Heart right ventricle (tissue), 16 donors: ENCODE measurements at regions not wholly inside any gene's neighbourhood (a gene's known extent, or its start where the extent isn't known, plus 50 kb on each side); places are given as distances from the start of the nearest gene placed in this dataset.

Experiments used
- ATAC-seq, 8 donors: fragments of 200-7000 bp; cut with Tn5 transposase; one replicate each; pipeline ENCODE4 v1.9.1; 2020; ENCODE audit warnings: mild to moderate bottlenecking in 8 of 8, moderate library complexity in 8 of 8, moderate number of reproducible peaks in 1 of 8
- DNase-seq, 2 donors: peaks; one replicate each; pipeline ENCODE4 v3.0.0-alpha.2; 2020
- H3K27ac ChIP-seq, 10 donors: fragments of 200-600 bp; sonication (generic) in 2 of 10; one replicate each; pipeline versions ENCODE4 v1.5.0 to v1.8.0; 2020 to 2022; ENCODE audit warnings: mild to moderate bottlenecking in 3 of 10
- H3K27me3 ChIP-seq, 7 donors: fragments of 200-600 bp; one replicate each; pipeline ENCODE4 v1.8.0; 2021 to 2022; ENCODE audit warnings: mild to moderate bottlenecking in 2 of 7
- H3K36me3 ChIP-seq, 9 donors: fragments of 200-600 bp; sonication (generic) in 1 of 9; one replicate each; pipeline versions ENCODE4 v1.5.0 to v1.8.0; 2020 to 2022; ENCODE audit warnings: mild to moderate bottlenecking in 2 of 9
- H3K4me1 ChIP-seq, 9 donors: fragments of 200-600 bp; sonication (generic) in 1 of 9; one replicate each; pipeline versions ENCODE4 v1.5.0 to v1.8.0; 2020 to 2022; ENCODE audit warnings: mild to moderate bottlenecking in 4 of 9
- H3K4me3 ChIP-seq, 10 donors: fragments of 200-600 bp; sonication (generic) in 2 of 10; one replicate each; pipeline versions ENCODE4 v1.5.0 to v1.8.0; 2020 to 2022; ENCODE audit warnings: mild to moderate bottlenecking in 7 of 10, moderate library complexity in 2 of 10
- H3K9me3 ChIP-seq, 11 donors: fragments of 200-600 bp in 10 of 11; sonication (generic) in 2 of 11; one replicate each; pipeline versions ENCODE4 v1.5.0 to v1.8.0; 2013 to 2022; ENCODE audit warnings: mild to moderate bottlenecking in 2 of 11, control low read depth in 1 of 11, moderate library complexity in 1 of 11
- CTCF ChIP-seq, 9 donors: fragments of 200-600 bp; sonication (generic) in 2 of 9; IDR thresholded peaks; one replicate each; pipeline versions ENCODE4 v1.5.0 to v1.8.0; 2021 to 2022; ENCODE audit warnings: antibody characterized with exemption in 9 of 9, mild to moderate bottlenecking in 5 of 9, moderate library complexity in 1 of 9
- WGBS, 2 donors: extraction: QIAGEN DNeasy Blood & Tissue Kit; methylation state at CpG; one replicate each; pipeline ENCODE4 v1.1.7; 2013; ENCODE audit warnings: inconsistent platforms in 1 of 2; 5-methylcytosine and 5-hydroxymethylcytosine counted together
- intact Hi-C, 10 donors: fragments of 100-400 bp; cut with DNase I; formaldehyde crosslinking; loops; one replicate each; pipeline versions ENCODE4 v1.11.1 to v1.14.2; 2022
- donor health status: Arrhythmogenic right ventricular cardiomyopathy.
- donor health status: ischemic (EF 13 %, LVEDD 7.1; RV severe dilation, severe dysfunction).
- donor health status: healthy with polysubstance abuse.
- donor health status: DM: no; HTN: yes; CAD: no.
- donor health status: DM: no; HTN: no; CAD: no.
- donor health status: ischemic (EF 25% LVEDD 6.9; RV normal size, moderate dysfunction).
- donor health status: ischemic (EF 25% LVEDD 5.7; RV mildly dilated, moderate dysfunction).
- donor health status: healthy.
- donor health status: DM: yes; HTN: yes; CAD: no.
- donor health status: Ischemic cardiomyopathy.
- donor health status: ischemic (EF 35%, LVEDD 5.7; RV mildly dilated, moderate dysfunction).
- donor health status: nonischemic (EF 11% LVEDD 7.7; RV severe dilation, severe dysfunction).
- donor health status: DM: yes; HTN: yes; CAD: no.
- donor health status: PGD.
- donor health status: ischemic (EF 29% LVEDD 5.4; RV normal size, mild dysfunction).
- donor health status: nonischemic (EF 23%, LVEDD 6.1; RV moderate dilation, normal function).

DNA sequence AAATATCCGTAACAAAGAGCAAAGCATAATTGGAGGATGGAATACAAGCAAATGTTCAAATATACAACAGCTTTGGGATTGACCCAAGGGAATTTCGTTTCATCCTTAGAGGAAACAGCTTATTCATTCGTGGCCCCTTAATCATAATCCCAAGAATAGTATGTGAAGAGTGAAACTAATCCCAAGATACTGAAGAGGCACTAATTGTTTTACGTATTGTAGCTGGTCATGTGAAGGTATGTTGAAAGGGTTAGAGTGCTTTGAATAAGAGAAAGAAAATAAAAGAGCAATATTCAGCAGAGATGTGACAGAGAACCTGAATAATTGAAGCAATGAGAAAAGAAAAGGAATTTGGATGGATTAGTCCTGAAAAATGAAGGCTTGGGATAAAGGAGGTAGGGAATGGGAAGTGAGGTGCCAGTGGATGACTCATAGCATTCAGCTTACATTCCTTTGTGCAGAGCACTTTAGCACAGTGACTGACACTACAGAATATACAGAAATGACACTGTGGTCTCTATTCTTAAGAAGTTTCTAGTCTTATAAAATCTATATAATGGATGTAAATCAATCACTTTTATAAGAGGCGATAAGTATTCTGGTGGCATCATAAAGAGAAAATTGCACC is 221.9 kb downstream of the TLR4 start:
- no peak for ATAC-seq
- Histone ChIP-seq H3K27me3 (no peaks in the 10 kb centered on the region), H3K4me1 (no peaks in the 10 kb centered on the region), H3K36me3 (no peaks in the 10 kb centered on the region), H3K9me3 (no peaks in the 10 kb centered on the region), H3K27ac (no peak overlapping the region), H3K4me3 (no peak overlapping the region)
- no peak for DNase-seq
- intact Hi-C loops, result no loop called here
- TF ChIP-seq CTCF (IDR thresholded peaks at IDR 0.05), result no peak
- 60 to 62% methylated on average over 5 of the region's 5 CpGs for WGBS, 2 donors

- Histone ChIP-seq H3K4me3 (no peak overlapping the region), H3K27ac (no peak overlapping the region), H3K4me1 (no peaks in the 10 kb centered on the region), H3K27me3 (no peaks in the 10 kb centered on the region), H3K9me3 (no peaks in the 10 kb centered on the region), H3K36me3 (no peaks in the 10 kb centered on the region)
- 50% methylated on average over 3 of the region's 3 CpGs for WGBS, 2 donors
- DNase-seq (no peak), ATAC-seq (no peak)
- intact Hi-C loops, result no loop called here
- TF ChIP-seq CTCF (IDR thresholded peaks at IDR 0.05), result no peak
Observed at GRCh38 chr9:117927354-117927753, 223.2 kb downstream of the TLR4 start.

DNA sequence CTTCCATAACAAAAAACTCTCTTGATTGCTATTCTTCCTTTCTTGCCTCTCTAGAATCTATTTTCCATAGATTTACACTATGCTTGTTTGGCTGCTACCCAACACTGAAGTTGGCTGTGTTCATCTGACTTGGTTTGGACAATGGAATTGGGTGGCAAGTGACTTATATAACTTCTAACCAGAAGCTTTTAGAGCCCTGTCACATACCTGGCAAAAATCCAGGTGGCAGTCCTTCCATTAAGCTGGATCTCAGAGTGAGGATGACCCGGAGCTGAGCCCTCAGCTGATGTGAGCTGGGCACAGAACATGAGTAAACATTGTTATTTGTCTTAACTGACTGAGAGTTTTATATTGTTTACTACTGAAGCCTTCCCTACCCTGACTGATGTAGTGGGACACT is 225.7 kb downstream of the TLR4 start:
- DNase-seq (peak in 1 of 2 donors; percentile 3), ATAC-seq (no peak)
- Histone ChIP-seq H3K27ac (no peak overlapping the region), H3K4me1 (no peaks in the 10 kb centered on the region), H3K4me3 (no peak overlapping the region), H3K27me3 (no peaks in the 10 kb centered on the region), H3K9me3 (peaks cover 0 to 3% (median 0%) of the 10 kb centered on the region in 11 donors), H3K36me3 (no peaks in the 10 kb centered on the region)
- WGBS, 2 donors, result 57 to 58% methylated on average over 1 of the region's 1 CpG
- intact Hi-C loops, result no loop called here
- TF ChIP-seq CTCF (IDR thresholded peaks at IDR 0.05), result no peak

DNA sequence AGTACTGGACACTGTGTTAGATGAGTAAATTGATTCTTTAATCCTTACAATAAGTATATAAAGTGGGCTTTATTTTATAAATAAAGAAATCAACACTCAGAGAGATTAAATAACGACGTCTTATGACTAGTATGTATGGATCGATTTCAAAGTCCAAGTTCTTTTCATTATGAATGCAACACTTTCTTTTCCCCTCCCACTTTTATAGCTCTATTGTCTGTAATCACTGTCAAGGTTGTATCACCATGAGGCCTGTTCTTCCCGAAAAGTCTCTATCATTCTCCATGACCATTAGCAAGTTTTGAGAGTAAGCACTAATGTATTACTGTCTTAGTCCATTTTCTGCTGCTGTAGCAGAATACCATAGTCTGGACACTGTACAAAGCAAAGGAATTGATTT is 228.4 kb downstream of the TLR4 start:
- H3K27ac ChIP-seq, result no peak overlapping the region
- ATAC-seq, result no peak
- intact Hi-C loops, result no loop called here
- TF ChIP-seq CTCF (IDR thresholded peaks at IDR 0.05), result no peak
- H3K4me1 ChIP-seq, result no peaks in the 10 kb centered on the region
- H3K36me3 ChIP-seq, result no peaks in the 10 kb centered on the region
- H3K27me3 ChIP-seq, result no peaks in the 10 kb centered on the region
- H3K4me3 ChIP-seq, result no peak overlapping the region
- WGBS, 2 donors, result 92 to 97% methylated on average over 4 of the region's 4 CpGs
- DNase-seq, result no peak
- H3K9me3 ChIP-seq, result peaks cover 0 to 3% (median 0%) of the 10 kb centered on the region in 11 donors
